ENCODE measurements at regions not wholly inside any gene's neighbourhood (a gene's known extent, or its start where the extent isn't known, plus 50 kb on each side); places are given as distances from the start of the nearest gene placed in this dataset.

- no peaks in the 10 kb centered on the region for H3K27me3 ChIP-seq (ENCODE audit: control insufficient read depth in 3 of 3, insufficient read depth in 3 of 3, low read length in 3 of 3)
- H3K4me3 ChIP-seq (ENCODE audit: low read length in 3 of 3): no peak overlapping the region
- no peaks in the 10 kb centered on the region for H3K9me3 ChIP-seq (ENCODE audit: control insufficient read depth in 3 of 3, low read length in 3 of 3)
- no peak overlapping the region for H3K9ac ChIP-seq (ENCODE audit: low read depth in 1 of 3, low read length in 3 of 3)
- H3K36me3 ChIP-seq (ENCODE audit: control insufficient read depth in 3 of 3, insufficient read depth in 3 of 3, low read length in 3 of 3): no peaks in the 10 kb centered on the region
- H3K4me1 ChIP-seq (ENCODE audit: control insufficient read depth in 3 of 3, insufficient read depth in 3 of 3, low read length in 3 of 3): no peaks in the 10 kb centered on the region
- H3K27ac ChIP-seq (ENCODE audit: low read depth, low read length): no peak overlapping the region
Measured at GRCh38 chr5:68631884-68632283, 416.3 kb downstream of the PIK3R1 start.

GRCh38 chr5:68641211-68641610 lies 425.7 kb downstream of the PIK3R1 start:
- Histone ChIP-seq H3K27ac (ENCODE audit: low read depth, low read length) (no peak overlapping the region), H3K4me1 (ENCODE audit: control insufficient read depth in 3 of 3, insufficient read depth in 3 of 3, low read length in 3 of 3) (peaks cover 0 to under 1% (median 0%) of the 10 kb centered on the region in 3 donors), H3K36me3 (ENCODE audit: control insufficient read depth in 3 of 3, insufficient read depth in 3 of 3, low read length in 3 of 3) (no peaks in the 10 kb centered on the region), H3K9me3 (ENCODE audit: control insufficient read depth in 3 of 3, low read length in 3 of 3) (no peaks in the 10 kb centered on the region), H3K4me3 (ENCODE audit: low read length in 3 of 3) (no peak overlapping the region), H3K27me3 (ENCODE audit: control insufficient read depth in 3 of 3, insufficient read depth in 3 of 3, low read length in 3 of 3) (no peaks in the 10 kb centered on the region), H3K9ac (ENCODE audit: low read depth in 1 of 3, low read length in 3 of 3) (no peak overlapping the region)

GRCh38 chr5:68643064-68643463 lies 427.5 kb downstream of the PIK3R1 start:
- Histone ChIP-seq H3K27me3 (ENCODE audit: control insufficient read depth in 3 of 3, insufficient read depth in 3 of 3, low read length in 3 of 3) (no peaks in the 10 kb centered on the region), H3K4me1 (ENCODE audit: control insufficient read depth in 3 of 3, insufficient read depth in 3 of 3, low read length in 3 of 3) (peaks cover 2 to 4% (median 3%) of the 10 kb centered on the region in 3 donors), H3K9ac (ENCODE audit: low read depth in 1 of 3, low read length in 3 of 3) (no peak overlapping the region), H3K27ac (ENCODE audit: low read depth, low read length) (no peak overlapping the region), H3K9me3 (ENCODE audit: control insufficient read depth in 3 of 3, low read length in 3 of 3) (no peaks in the 10 kb centered on the region), H3K4me3 (ENCODE audit: low read length in 3 of 3) (no peak overlapping the region), H3K36me3 (ENCODE audit: control insufficient read depth in 3 of 3, insufficient read depth in 3 of 3, low read length in 3 of 3) (no peaks in the 10 kb centered on the region)

- Histone ChIP-seq H3K27me3 (ENCODE audit: control insufficient read depth in 3 of 3, insufficient read depth in 3 of 3, low read length in 3 of 3) (no peaks in the 10 kb centered on the region), H3K27ac (ENCODE audit: low read depth, low read length) (no peak overlapping the region), H3K4me1 (ENCODE audit: control insufficient read depth in 3 of 3, insufficient read depth in 3 of 3, low read length in 3 of 3) (peaks cover 2 to 4% (median 3%) of the 10 kb centered on the region in 3 donors), H3K36me3 (ENCODE audit: control insufficient read depth in 3 of 3, insufficient read depth in 3 of 3, low read length in 3 of 3) (no peaks in the 10 kb centered on the region), H3K9me3 (ENCODE audit: control insufficient read depth in 3 of 3, low read length in 3 of 3) (no peaks in the 10 kb centered on the region), H3K4me3 (ENCODE audit: low read length in 3 of 3) (no peak overlapping the region), H3K9ac (ENCODE audit: low read depth in 1 of 3, low read length in 3 of 3) (no peak overlapping the region)
Measured at GRCh38 chr5:68644971-68645370, 429.4 kb downstream of the PIK3R1 start.

GRCh38 chr5:68646144-68646543 lies 430.6 kb downstream of the PIK3R1 start:
- Histone ChIP-seq H3K27ac (ENCODE audit: low read depth, low read length) (no peak overlapping the region), H3K4me1 (ENCODE audit: control insufficient read depth in 3 of 3, insufficient read depth in 3 of 3, low read length in 3 of 3) (peaks cover 2 to 4% (median 3%) of the 10 kb centered on the region in 3 donors), H3K4me3 (ENCODE audit: low read length in 3 of 3) (no peak overlapping the region), H3K9ac (ENCODE audit: low read depth in 1 of 3, low read length in 3 of 3) (no peak overlapping the region), H3K9me3 (ENCODE audit: control insufficient read depth in 3 of 3, low read length in 3 of 3) (no peaks in the 10 kb centered on the region), H3K27me3 (ENCODE audit: control insufficient read depth in 3 of 3, insufficient read depth in 3 of 3, low read length in 3 of 3) (no peaks in the 10 kb centered on the region), H3K36me3 (ENCODE audit: control insufficient read depth in 3 of 3, insufficient read depth in 3 of 3, low read length in 3 of 3) (no peaks in the 10 kb centered on the region)

- Histone ChIP-seq H3K27me3 (ENCODE audit: control insufficient read depth in 3 of 3, insufficient read depth in 3 of 3, low read length in 3 of 3) (no peaks in the 10 kb centered on the region), H3K4me3 (ENCODE audit: low read length in 3 of 3) (no peak overlapping the region), H3K9me3 (ENCODE audit: control insufficient read depth in 3 of 3, low read length in 3 of 3) (no peaks in the 10 kb centered on the region), H3K36me3 (ENCODE audit: control insufficient read depth in 3 of 3, insufficient read depth in 3 of 3, low read length in 3 of 3) (no peaks in the 10 kb centered on the region), H3K9ac (ENCODE audit: low read depth in 1 of 3, low read length in 3 of 3) (no peak overlapping the region), H3K4me1 (ENCODE audit: control insufficient read depth in 3 of 3, insufficient read depth in 3 of 3, low read length in 3 of 3) (peaks cover 5 to 10% (median 8%) of the 10 kb centered on the region in 3 donors), H3K27ac (ENCODE audit: low read depth, low read length) (no peak overlapping the region)
Measured at GRCh38 chr5:68647743-68648142, 432.2 kb downstream of the PIK3R1 start.

- H3K4me3 ChIP-seq (ENCODE audit: low read length in 3 of 3): no peak overlapping the region
- H3K27me3 ChIP-seq (ENCODE audit: control insufficient read depth in 3 of 3, insufficient read depth in 3 of 3, low read length in 3 of 3): no peaks in the 10 kb centered on the region
- peaks cover 7 to 11% (median 11%) of the 10 kb centered on the region in 3 donors for H3K4me1 ChIP-seq (ENCODE audit: control insufficient read depth in 3 of 3, insufficient read depth in 3 of 3, low read length in 3 of 3)
- no peaks in the 10 kb centered on the region for H3K36me3 ChIP-seq (ENCODE audit: control insufficient read depth in 3 of 3, insufficient read depth in 3 of 3, low read length in 3 of 3)
- H3K9ac ChIP-seq (ENCODE audit: low read depth in 1 of 3, low read length in 3 of 3): no peak overlapping the region
- H3K9me3 ChIP-seq (ENCODE audit: control insufficient read depth in 3 of 3, low read length in 3 of 3): no peaks in the 10 kb centered on the region
- H3K27ac ChIP-seq (ENCODE audit: low read depth, low read length): no peak overlapping the region
Measured at GRCh38 chr5:68648944-68649857, 433.6 kb downstream of the PIK3R1 start.

GRCh38 chr5:68652534-68652965 lies 437.0 kb downstream of the PIK3R1 start:
- Histone ChIP-seq H3K27ac (ENCODE audit: low read depth, low read length) (no peak overlapping the region), H3K9ac (ENCODE audit: low read depth in 1 of 3, low read length in 3 of 3) (no peak overlapping the region)

GRCh38 chr5:68653471-68653870 lies 437.9 kb downstream of the PIK3R1 start:
- Histone ChIP-seq H3K36me3 (ENCODE audit: control insufficient read depth in 3 of 3, insufficient read depth in 3 of 3, low read length in 3 of 3) (no peaks in the 10 kb centered on the region), H3K4me3 (ENCODE audit: low read length in 3 of 3) (no peak overlapping the region), H3K9me3 (ENCODE audit: control insufficient read depth in 3 of 3, low read length in 3 of 3) (no peaks in the 10 kb centered on the region), H3K27ac (ENCODE audit: low read depth, low read length) (no peak overlapping the region), H3K9ac (ENCODE audit: low read depth in 1 of 3, low read length in 3 of 3) (no peak overlapping the region), H3K4me1 (ENCODE audit: control insufficient read depth in 3 of 3, insufficient read depth in 3 of 3, low read length in 3 of 3) (peaks cover 4 to 8% (median 7%) of the 10 kb centered on the region in 3 donors), H3K27me3 (ENCODE audit: control insufficient read depth in 3 of 3, insufficient read depth in 3 of 3, low read length in 3 of 3) (no peaks in the 10 kb centered on the region)

More at GRCh38 chr5:68652534-68652965, 437.0 kb downstream of the PIK3R1 start:
- peaks cover 4 to 8% (median 7%) of the 10 kb centered on the region in 3 donors for H3K4me1 ChIP-seq (ENCODE audit: control insufficient read depth in 3 of 3, insufficient read depth in 3 of 3, low read length in 3 of 3)
- no peaks in the 10 kb centered on the region for H3K9me3 ChIP-seq (ENCODE audit: control insufficient read depth in 3 of 3, low read length in 3 of 3)
- H3K36me3 ChIP-seq (ENCODE audit: control insufficient read depth in 3 of 3, insufficient read depth in 3 of 3, low read length in 3 of 3): no peaks in the 10 kb centered on the region
- no peaks in the 10 kb centered on the region for H3K27me3 ChIP-seq (ENCODE audit: control insufficient read depth in 3 of 3, insufficient read depth in 3 of 3, low read length in 3 of 3)
- H3K4me3 ChIP-seq (ENCODE audit: low read length in 3 of 3): no peak overlapping the region

Data from skeletal muscle tissue (tissue), 3 donors.